HEK293T (cell line): ENCODE measurements at regions not wholly inside any gene's neighbourhood (a gene's known extent, or its start where the extent isn't known, plus 50 kb on each side); places are given as distances from the start of the nearest gene placed in this dataset.

Experiments used
- BHLHE40 ChIP-seq: fragments of 450-650 bp; IDR thresholded peaks from 2 replicates; pipeline ENCODE4 v1.6.1; 2016; ENCODE audit warnings: mild to moderate bottlenecking, moderate library complexity, borderline replicate concordance
- CTBP1 ChIP-seq: fragments of 450-650 bp; IDR thresholded peaks from 2 replicates; pipeline ENCODE4 v1.6.1; 2016; ENCODE audit warnings: borderline replicate concordance
- ELF4 ChIP-seq: fragments of 450-650 bp; IDR thresholded peaks from 2 replicates; pipeline ENCODE4 v1.6.1; 2017; ENCODE audit warnings: antibody characterized with exemption
- FOXK2 ChIP-seq: fragments of 450-650 bp; IDR thresholded peaks from 2 replicates; pipeline ENCODE4 v1.6.1; 2016; ENCODE audit warnings: mild to moderate bottlenecking
- L3MBTL2 ChIP-seq: fragments of 450-650 bp; conservative IDR thresholded peaks from 2 replicates; pipeline ENCODE4 v1.6.1; 2016; ENCODE audit warnings: mild to moderate bottlenecking
- NFRKB ChIP-seq: fragments of 450-650 bp; IDR thresholded peaks from 2 replicates; pipeline ENCODE4 v1.6.1; 2016; ENCODE audit warnings: mild to moderate bottlenecking, moderate library complexity
- TARDBP ChIP-seq: fragments of 450-650 bp; IDR thresholded peaks from 2 replicates; pipeline ENCODE4 v1.6.1; 2016

GRCh38 chr2:228782281-228782680 is 488.8 kb downstream of the PID1 start:
- no peak for TF ChIP-seq BHLHE40
- no peak for TF ChIP-seq CTBP1
- no peak for TF ChIP-seq NFRKB
- no peak for TF ChIP-seq L3MBTL2
- TF ChIP-seq ELF4, result no peak
- no peak for TF ChIP-seq TARDBP
- no peak for TF ChIP-seq FOXK2
